ENCODE measurements at regions not wholly inside any gene's neighbourhood (a gene's known extent, or its start where the extent isn't known, plus 50 kb on each side); places are given as distances from the start of the nearest gene placed in this dataset.

GRCh38 chr5:74233571-74233970 lies 407.0 kb downstream of the ENC1 start:
- intact Hi-C loops (cut with micrococcal nuclease): no loop called here
- H3K27ac Mint-ChIP-seq: no peak overlapping the region
- DNase-seq (ENCODE audit: low spot score): no peak
- H3K36me3 Mint-ChIP-seq (ENCODE audit: low read depth): no peaks in the 10 kb centered on the region
- H3K9me3 Mint-ChIP-seq: no peaks in the 10 kb centered on the region
- H3K27me3 Mint-ChIP-seq (ENCODE audit: insufficient read depth): peaks cover 3% of the 10 kb centered on the region
- H3K4me3 Mint-ChIP-seq: no peak overlapping the region
- no peaks in the 10 kb centered on the region for H3K4me1 Mint-ChIP-seq (ENCODE audit: low read depth)

- H3K9me3 Mint-ChIP-seq: no peaks in the 10 kb centered on the region
- no peak overlapping the region for H3K27ac Mint-ChIP-seq
- no peaks in the 10 kb centered on the region for H3K4me1 Mint-ChIP-seq (ENCODE audit: low read depth)
- DNase-seq (ENCODE audit: low spot score): no peak
- no peak overlapping the region for H3K4me3 Mint-ChIP-seq
- intact Hi-C loops (cut with micrococcal nuclease): no loop called here
- peaks cover 3% of the 10 kb centered on the region for H3K27me3 Mint-ChIP-seq (ENCODE audit: insufficient read depth)
- H3K36me3 Mint-ChIP-seq (ENCODE audit: low read depth): no peaks in the 10 kb centered on the region
Observed at GRCh38 chr5:74233091-74233490, 407.4 kb downstream of the ENC1 start.

GRCh38 chr5:74232276-74232675 lies 408.3 kb downstream of the ENC1 start:
- Mint-ChIP-seq H3K4me3 (no peak overlapping the region), H3K36me3 (ENCODE audit: low read depth) (no peaks in the 10 kb centered on the region), H3K27me3 (ENCODE audit: insufficient read depth) (peaks cover 6% of the 10 kb centered on the region), H3K9me3 (no peaks in the 10 kb centered on the region), H3K4me1 (ENCODE audit: low read depth) (no peaks in the 10 kb centered on the region), H3K27ac (no peak overlapping the region)
- DNase-seq (ENCODE audit: low spot score): no peak
- intact Hi-C loops (cut with micrococcal nuclease): no loop called here

GRCh38 chr5:74231697-74232096 lies 408.8 kb downstream of the ENC1 start:
- no peak overlapping the region for H3K4me3 Mint-ChIP-seq
- H3K27ac Mint-ChIP-seq: no peak overlapping the region
- no peaks in the 10 kb centered on the region for H3K9me3 Mint-ChIP-seq
- peaks cover 6% of the 10 kb centered on the region for H3K27me3 Mint-ChIP-seq (ENCODE audit: insufficient read depth)
- no peaks in the 10 kb centered on the region for H3K36me3 Mint-ChIP-seq (ENCODE audit: low read depth)
- intact Hi-C loops (cut with micrococcal nuclease): no loop called here
- no peaks in the 10 kb centered on the region for H3K4me1 Mint-ChIP-seq (ENCODE audit: low read depth)
- no peak for DNase-seq (ENCODE audit: low spot score)

- Mint-ChIP-seq H3K36me3 (ENCODE audit: low read depth) (no peaks in the 10 kb centered on the region), H3K9me3 (no peaks in the 10 kb centered on the region), H3K27me3 (ENCODE audit: insufficient read depth) (peaks cover 6% of the 10 kb centered on the region), H3K4me1 (ENCODE audit: low read depth) (no peaks in the 10 kb centered on the region), H3K4me3 (no peak overlapping the region), H3K27ac (no peak overlapping the region)
- intact Hi-C loops (cut with micrococcal nuclease): no loop called here
- DNase-seq (ENCODE audit: low spot score): no peak
Observed at GRCh38 chr5:74226716-74227485, 413.6 kb downstream of the ENC1 start.

GRCh38 chr5:74225587-74225986 lies 414.9 kb downstream of the ENC1 start:
- Mint-ChIP-seq H3K4me3 (no peak overlapping the region), H3K9me3 (no peaks in the 10 kb centered on the region), H3K4me1 (ENCODE audit: low read depth) (no peaks in the 10 kb centered on the region), H3K27ac (no peak overlapping the region), H3K27me3 (ENCODE audit: insufficient read depth) (peaks cover 6% of the 10 kb centered on the region), H3K36me3 (ENCODE audit: low read depth) (no peaks in the 10 kb centered on the region)
- intact Hi-C loops (cut with micrococcal nuclease): no loop called here
- DNase-seq (ENCODE audit: low spot score): no peak

GRCh38 chr5:74224331-74224730 lies 416.2 kb downstream of the ENC1 start:
- intact Hi-C loops (cut with micrococcal nuclease): no loop called here
- Mint-ChIP-seq H3K36me3 (ENCODE audit: low read depth) (no peaks in the 10 kb centered on the region), H3K27ac (no peak overlapping the region), H3K4me1 (ENCODE audit: low read depth) (no peaks in the 10 kb centered on the region), H3K9me3 (no peaks in the 10 kb centered on the region), H3K27me3 (ENCODE audit: insufficient read depth) (peaks cover 6% of the 10 kb centered on the region), H3K4me3 (no peak overlapping the region)
- no peak for DNase-seq (ENCODE audit: low spot score)

- intact Hi-C loops (cut with micrococcal nuclease): no loop called here
- Mint-ChIP-seq H3K4me1 (ENCODE audit: low read depth) (no peaks in the 10 kb centered on the region), H3K9me3 (no peaks in the 10 kb centered on the region), H3K36me3 (ENCODE audit: low read depth) (no peaks in the 10 kb centered on the region), H3K27me3 (ENCODE audit: insufficient read depth) (peaks cover 6% of the 10 kb centered on the region), H3K4me3 (no peak overlapping the region), H3K27ac (no peak overlapping the region)
- DNase-seq (ENCODE audit: low spot score): no peak
Observed at GRCh38 chr5:74222806-74223205, 417.7 kb downstream of the ENC1 start.

- intact Hi-C loops (cut with micrococcal nuclease): no loop called here
- Mint-ChIP-seq H3K4me1 (ENCODE audit: low read depth) (no peaks in the 10 kb centered on the region), H3K27me3 (ENCODE audit: insufficient read depth) (peaks cover 4% of the 10 kb centered on the region), H3K36me3 (ENCODE audit: low read depth) (no peaks in the 10 kb centered on the region), H3K4me3 (no peak overlapping the region), H3K9me3 (no peaks in the 10 kb centered on the region), H3K27ac (no peak overlapping the region)
- DNase-seq (ENCODE audit: low spot score): no peak
Observed at GRCh38 chr5:74221413-74221812, 419.1 kb downstream of the ENC1 start.

GRCh38 chr5:74216012-74216411 lies 424.5 kb downstream of the ENC1 start:
- intact Hi-C loops (cut with micrococcal nuclease): no loop called here
- Mint-ChIP-seq H3K36me3 (ENCODE audit: low read depth) (no peaks in the 10 kb centered on the region), H3K9me3 (no peaks in the 10 kb centered on the region), H3K27me3 (ENCODE audit: insufficient read depth) (no peaks in the 10 kb centered on the region), H3K4me3 (no peak overlapping the region), H3K4me1 (ENCODE audit: low read depth) (no peaks in the 10 kb centered on the region), H3K27ac (no peak overlapping the region)
- DNase-seq (ENCODE audit: low spot score): no peak

- H3K27ac Mint-ChIP-seq: no peak overlapping the region
- no peaks in the 10 kb centered on the region for H3K4me1 Mint-ChIP-seq (ENCODE audit: low read depth)
- DNase-seq (ENCODE audit: low spot score): no peak
- no peaks in the 10 kb centered on the region for H3K36me3 Mint-ChIP-seq (ENCODE audit: low read depth)
- no peaks in the 10 kb centered on the region for H3K27me3 Mint-ChIP-seq (ENCODE audit: insufficient read depth)
- H3K4me3 Mint-ChIP-seq: no peak overlapping the region
- intact Hi-C loops (cut with micrococcal nuclease): no loop called here
- no peaks in the 10 kb centered on the region for H3K9me3 Mint-ChIP-seq
Observed at GRCh38 chr5:74212336-74212735, 428.2 kb downstream of the ENC1 start.

- Mint-ChIP-seq H3K27me3 (ENCODE audit: insufficient read depth) (no peaks in the 10 kb centered on the region), H3K9me3 (no peaks in the 10 kb centered on the region), H3K36me3 (ENCODE audit: low read depth) (no peaks in the 10 kb centered on the region), H3K27ac (no peak overlapping the region), H3K4me3 (no peak overlapping the region), H3K4me1 (ENCODE audit: low read depth) (no peaks in the 10 kb centered on the region)
- no peak for DNase-seq (ENCODE audit: low spot score)
- intact Hi-C loops (cut with micrococcal nuclease): no loop called here
Observed at GRCh38 chr5:74209571-74209970, 431.0 kb downstream of the ENC1 start.

- Mint-ChIP-seq H3K27ac (no peak overlapping the region), H3K27me3 (ENCODE audit: insufficient read depth) (no peaks in the 10 kb centered on the region), H3K36me3 (ENCODE audit: low read depth) (no peaks in the 10 kb centered on the region), H3K4me1 (ENCODE audit: low read depth) (no peaks in the 10 kb centered on the region), H3K4me3 (no peak overlapping the region), H3K9me3 (no peaks in the 10 kb centered on the region)
- DNase-seq (ENCODE audit: low spot score): no peak
- intact Hi-C loops (cut with micrococcal nuclease): no loop called here
Observed at GRCh38 chr5:74206579-74207550, 433.7 kb downstream of the ENC1 start.

Measured in activated T-helper 1 cell treated with anti-CD3 and anti-CD28 coated beads, Interleukin-12 subunit alpha, Interleukin-12 subunit beta, Interleukin-2, Interleukin-4 antibody, amounts not matched to agents 30 ng/mL and 10 ng/mL and 1 ng/mL, durations not matched to agents 14 hours and 24 hours and 36 hours (primary cell).